Endothelial cell of umbilical vein (primary cell): ENCODE measurements at regions not wholly inside any gene's neighbourhood (a gene's known extent, or its start where the extent isn't known, plus 50 kb on each side); places are given as distances from the start of the nearest gene placed in this dataset.

ENCODE experiments used
- BruUV-seq: library from RNA; stranded (reverse); fragments of 400-500 nt; replicated peaks from 2 replicates; lab custom pipeline; 2021; lab: Mats Ljungman, UMichigan
- CTCF ChIA-PET: fragments of 300-600, 350-600 bp; sonication (Branson Sonifier 250); formaldehyde crosslinking; loops from one replicate; lab custom pipeline; 2021; ENCODE audit warnings: antibody characterized with exemption, inconsistent platforms; lab: Charles Lee
- POLR2A ChIA-PET: fragments of 300-600, 350-600 bp; sonication (Branson Sonifier 250); formaldehyde crosslinking; loops from one replicate; lab custom pipeline; 2021; ENCODE audit warnings: antibody characterized with exemption, inconsistent platforms; lab: Charles Lee
- DNase-seq: peaks from one replicate; pipeline ENCODE4 v3.0.0-alpha.2; 2011; ENCODE audit warnings: low read depth, low spot score
- FAIRE-seq: peaks from 2 replicates; lab custom pipeline; 2011; peaks lifted over from hg19 to GRCh38; lab: Jason Lieb, UNC
- H2AFZ ChIP-seq: 2 replicates; pipeline ENCODE4 v1.6.0; 2012; ENCODE audit warnings: low read depth, low read length, control low read depth, inconsistent platforms
- H3K27ac ChIP-seq: 2 replicates; pipeline ENCODE4 v1.5.1; 2011; ENCODE audit warnings: low read depth, mild to moderate bottlenecking, control low read depth, low read length, moderate library complexity; ENCODE audit not compliant: insufficient read depth
- H3K27me3 ChIP-seq, 2 experiments: 2 replicates each; pipeline versions ENCODE4 v1.6.0 to v1.6.1; 2011; ENCODE audit warnings: low read length in 2 of 2, mixed read lengths in 1 of 2; ENCODE audit not compliant: control insufficient read depth in 2 of 2, insufficient read depth in 2 of 2
- H3K36me3 ChIP-seq, 2 experiments: 2 replicates in 1 of 2; 3 replicates in 1 of 2; pipeline ENCODE4 v1.5.1; 2011; ENCODE audit warnings: low read length in 2 of 2, mild to moderate bottlenecking in 1 of 2, moderate library complexity in 1 of 2; ENCODE audit not compliant: control insufficient read depth in 2 of 2, insufficient read depth in 2 of 2; ENCODE audit errors: extremely low read depth in 1 of 2
- H3K4me1 ChIP-seq: 3 replicates; pipeline ENCODE4 v1.5.1; 2011; ENCODE audit warnings: mild to moderate bottlenecking, low read length; ENCODE audit not compliant: control insufficient read depth, insufficient read depth; ENCODE audit errors: extremely low read depth
- H3K4me2 ChIP-seq: 2 replicates; pipeline ENCODE4 v1.6.1; 2011; ENCODE audit warnings: low read length, control low read depth, mixed read lengths; ENCODE audit not compliant: insufficient read depth
- H3K4me3 ChIP-seq, 3 experiments: fragments of 200-600 bp in 1 of 3; sonication (generic), shearing (Covaris generic) in 1 of 3; replicated peaks in 1 of 3; 2 replicates each; pipeline ENCODE4 v1.5.1; 2011 to 2016; ENCODE audit warnings: control low read depth in 3 of 3, low read length in 3 of 3, mild to moderate bottlenecking in 2 of 3, inconsistent platforms in 1 of 3, low read depth in 1 of 3, moderate library complexity in 1 of 3; ENCODE audit not compliant: insufficient read depth in 1 of 3
- H3K79me2 ChIP-seq: 2 replicates; pipeline ENCODE4 v1.6.0; 2012; ENCODE audit warnings: low read length, inconsistent platforms; ENCODE audit not compliant: control insufficient read depth, insufficient read depth
- H3K9ac ChIP-seq: replicated peaks from 2 replicates; pipeline ENCODE3; 2011; ENCODE audit warnings: low read length, control low read depth; ENCODE audit not compliant: insufficient read depth; ENCODE audit errors: extremely low read depth
- H3K9me1 ChIP-seq: replicated peaks from 3 replicates; pipeline ENCODE4 v1.6.0; 2011; ENCODE audit warnings: mild to moderate bottlenecking, low read length; ENCODE audit not compliant: control insufficient read depth, insufficient read depth; ENCODE audit errors: extremely low read depth
- H3K9me3 ChIP-seq: replicated peaks from 2 replicates; pipeline ENCODE4 v1.5.1; 2012; ENCODE audit warnings: low read length, inconsistent platforms; ENCODE audit not compliant: control insufficient read depth, insufficient read depth
- H4K20me1 ChIP-seq: replicated peaks from 2 replicates; pipeline ENCODE3; 2011; ENCODE audit warnings: mild to moderate bottlenecking, low read length; ENCODE audit not compliant: control insufficient read depth, insufficient read depth; ENCODE audit errors: extremely low read depth
- CTCF ChIP-seq, 2 donors: IDR thresholded peaks; 1 replicate in 1 of 2; 2 replicates in 1 of 2; pipeline ENCODE4 v1.5.1; 2011; ENCODE audit warnings: low read length in 2 of 2, mild to moderate bottlenecking in 2 of 2, moderate library complexity in 2 of 2, control low read depth in 1 of 2, inconsistent platforms in 1 of 2, low read depth in 1 of 2; ENCODE audit not compliant: insufficient read depth in 1 of 2; ENCODE audit errors: extremely low read depth in 1 of 2
- EZH2 ChIP-seq: IDR thresholded peaks from 2 replicates; pipeline ENCODE4 v1.6.1; 2012; ENCODE audit warnings: borderline replicate concordance, low read depth, mild to moderate bottlenecking, moderate library complexity, low read length, inconsistent platforms; ENCODE audit not compliant: severe bottlenecking
- FOS ChIP-seq: IDR thresholded peaks from 2 replicates; pipeline ENCODE4 v1.6.1; 2011; ENCODE audit warnings: mild to moderate bottlenecking, low read length, moderate library complexity, borderline replicate concordance; ENCODE audit not compliant: insufficient read depth
- GATA2 ChIP-seq: IDR thresholded peaks from 2 replicates; pipeline ENCODE4 v1.7.0; 2011; ENCODE audit warnings: low read depth, mild to moderate bottlenecking, moderate library complexity, mixed read lengths, low read length; ENCODE audit not compliant: insufficient read length, insufficient read depth
- JUN ChIP-seq: IDR thresholded peaks from 2 replicates; pipeline ENCODE4 v1.6.1; 2011; ENCODE audit warnings: borderline replicate concordance, low read depth; ENCODE audit not compliant: insufficient read length, insufficient read depth
- MAX ChIP-seq: IDR thresholded peaks from 2 replicates; pipeline ENCODE4 v1.6.1; 2011; ENCODE audit not compliant: insufficient read depth, insufficient read length
- MYC ChIP-seq: IDR thresholded peaks from one replicate; pipeline ENCODE4 v1.6.1; 2011; ENCODE audit warnings: mild to moderate bottlenecking, low read depth, low read length
- POLR2A ChIP-seq: IDR thresholded peaks from 2 replicates; pipeline ENCODE4 v1.6.1; 2012; ENCODE audit warnings: low read depth, mild to moderate bottlenecking, control low read depth, low read length
- POLR2AphosphoS5 ChIP-seq: IDR thresholded peaks from 2 replicates; pipeline ENCODE4 v1.6.1; 2012; ENCODE audit warnings: low read depth, mild to moderate bottlenecking, control low read depth, low read length, moderate library complexity; ENCODE audit not compliant: insufficient read depth
- dilution Hi-C: fragments of 300-500 bp; cut with MboI; formaldehyde crosslinking; loops from one replicate; pipeline ENCODE4 v1.15.0; 2019; ENCODE audit warnings: low sequenced_read_pairs; ENCODE audit not compliant: extremely low pct_ligation_motif_present
- intact Hi-C: fragments of 100-400 bp; cut with micrococcal nuclease; formaldehyde crosslinking; loops from one replicate; pipeline ENCODE4 v1.10.0; 2022

GRCh38 chr12:124210991-124211577 is 83.8 kb upstream of the RFLNA start:
- H3K27ac ChIP-seq, result no peak overlapping the region
- ChIA-PET CTCF (interaction anchor here (1.1 kb wide), 1 partner anchor 157 kb away, joined by 3 read pairs; no protein-coding TSS in a partner anchor), POLR2A (no interaction called here)
- H3K36me3 ChIP-seq, result no peaks in the 10 kb centered on the region
- no peak overlapping the region for H3K4me3 ChIP-seq
- H3K9ac ChIP-seq, result no peak overlapping the region
- intact Hi-C loops (no loop called here), dilution Hi-C loops (no loop called here)
- no peaks in the 10 kb centered on the region for H3K4me1 ChIP-seq
- no peak for FAIRE-seq
- H3K9me1 ChIP-seq, result no peaks in the 10 kb centered on the region
- H2AFZ ChIP-seq, result no peak overlapping the region
- H3K27me3 ChIP-seq, result peaks cover 4% of the 10 kb centered on the region in 2 experiments
- no peaks in the 10 kb centered on the region for H3K9me3 ChIP-seq
- no peak for DNase-seq
- BruUV-seq, result no TSS peak
- no peaks in the 10 kb centered on the region for H3K79me2 ChIP-seq
- TF ChIP-seq GATA2, result no peak
- TF ChIP-seq FOS, result no peak
- TF ChIP-seq MAX, result no peak
- TF ChIP-seq POLR2AphosphoS5, result no peak
- no peak for TF ChIP-seq EZH2
- H4K20me1 ChIP-seq, result no peaks in the 10 kb centered on the region
- H3K4me2 ChIP-seq, result no peak overlapping the region

GRCh38 chr12:124211753-124212152 is 83.1 kb upstream of the RFLNA start:
- CTCF ChIA-PET, result interaction anchor here (1.1 kb wide), 1 partner anchor 158 kb away, joined by 3 read pairs; no protein-coding TSS in a partner anchor
- dilution Hi-C loops, result no loop called here

More at GRCh38 chr12:124211753-124212152, 83.1 kb upstream of the RFLNA start:
- H3K9ac ChIP-seq, result no peak overlapping the region
- TF ChIP-seq POLR2AphosphoS5 (no peak), MYC (no peak), POLR2A (no peak), CTCF (IDR thresholded peaks at IDR 0.05; ENCODE audit: extremely low read depth in 1 of 2, insufficient read depth in 1 of 2, low read depth in 1 of 2, low read length in 2 of 2) (no peak), MAX (no peak), FOS (no peak), JUN (no peak), EZH2 (no peak), GATA2 (no peak)
- FAIRE-seq, result no peak
- intact Hi-C loops, result no loop called here
- H3K9me1 ChIP-seq, result no peaks in the 10 kb centered on the region
- POLR2A ChIA-PET, result no interaction called here
- H3K36me3 ChIP-seq, result no peaks in the 10 kb centered on the region
- H3K27me3 ChIP-seq, result peaks cover 4% of the 10 kb centered on the region in 2 experiments
- no TSS peak for BruUV-seq
- H3K9me3 ChIP-seq, result no peaks in the 10 kb centered on the region
- H3K4me3 ChIP-seq, result no peak overlapping the region
- no peak overlapping the region for H2AFZ ChIP-seq
- H3K4me1 ChIP-seq, result no peaks in the 10 kb centered on the region
- no peaks in the 10 kb centered on the region for H3K79me2 ChIP-seq
- no peak overlapping the region for H3K4me2 ChIP-seq
- no peak for DNase-seq
- H4K20me1 ChIP-seq, result no peaks in the 10 kb centered on the region
- H3K27ac ChIP-seq, result no peak overlapping the region
